Erythroblast (primary cell): ENCODE measurements at regions not wholly inside any gene's neighbourhood (a gene's known extent, or its start where the extent isn't known, plus 50 kb on each side); places are given as distances from the start of the nearest gene placed in this dataset.

Experiments
- GATA1 ChIP-seq: IDR thresholded peaks from 2 replicates; pipeline ENCODE4 v1.6.1; 2011; ENCODE audit warnings: low read depth, mild to moderate bottlenecking, control low read depth, low read length, moderate library complexity
- POLR2A ChIP-seq: IDR thresholded peaks from 2 replicates; pipeline ENCODE4 v1.6.1; 2011; ENCODE audit warnings: mild to moderate bottlenecking, low read length

- TF ChIP-seq POLR2A (no peak), GATA1 (no peak)
Observed at GRCh38 chr5:33046091-33046490, 335.0 kb downstream of the NPR3 start.
